HG02870 (cell line): ENCODE measurements at regions not wholly inside any gene's neighbourhood (a gene's known extent, or its start where the extent isn't known, plus 50 kb on each side); places are given as distances from the start of the nearest gene placed in this dataset.
A peak's percentile ranks its signal among the peaks of the same experiment; 100 is the strongest.

Source experiments
- ATAC-seq: cut with Tn5 transposase; IDR thresholded peaks from one replicate; pipeline ENCODE4 v1.9.1; 2021; ENCODE audit warnings: mild to moderate bottlenecking, moderate library complexity; ENCODE audit not compliant: unreplicated experiment

- ATAC-seq: no peak
These were observed 126.0 kb downstream of the RAP2A start for GRCh38 chr13:97559981-97560380.

DNA sequence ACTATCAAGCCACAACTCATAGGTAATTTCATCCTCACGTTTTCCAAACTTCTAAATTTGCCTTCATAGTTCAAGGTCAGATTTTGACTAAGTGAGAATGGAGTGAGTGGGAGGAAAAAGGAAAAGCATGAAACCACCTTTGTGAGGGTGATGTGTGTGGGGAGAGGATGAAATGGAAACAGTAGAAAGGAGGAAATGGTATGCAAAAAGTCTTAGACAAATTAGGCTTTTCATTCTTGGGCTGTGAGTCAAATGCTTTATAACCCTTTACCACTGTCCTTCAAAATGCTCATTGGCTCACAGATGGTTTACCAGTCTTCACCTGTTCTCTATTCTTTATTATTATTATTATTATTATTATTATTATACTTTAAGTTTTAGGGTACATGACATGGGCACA, 127.2 kb downstream of the RAP2A start:
- peak; percentile 65 for ATAC-seq

DNA sequence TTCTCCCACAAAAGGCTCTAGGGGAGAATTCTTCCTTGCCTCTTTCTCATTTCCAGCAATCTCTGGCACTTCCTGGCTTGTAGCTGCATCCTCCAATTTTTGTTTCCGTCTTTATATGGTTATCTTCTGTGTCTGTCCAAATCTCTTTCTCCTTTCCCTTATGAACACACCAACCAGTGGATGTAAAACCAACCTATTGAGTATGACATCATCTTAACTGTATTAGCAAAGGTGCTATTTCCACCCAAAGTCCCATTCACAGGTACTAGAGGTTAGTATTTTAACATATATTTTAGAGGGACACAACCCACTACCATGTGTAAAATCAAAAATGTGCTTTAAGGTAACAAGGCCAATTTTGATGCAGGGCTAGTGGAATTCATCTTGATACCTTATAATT, 129.0 kb downstream of the RAP2A start:
- ATAC-seq: no peak

DNA sequence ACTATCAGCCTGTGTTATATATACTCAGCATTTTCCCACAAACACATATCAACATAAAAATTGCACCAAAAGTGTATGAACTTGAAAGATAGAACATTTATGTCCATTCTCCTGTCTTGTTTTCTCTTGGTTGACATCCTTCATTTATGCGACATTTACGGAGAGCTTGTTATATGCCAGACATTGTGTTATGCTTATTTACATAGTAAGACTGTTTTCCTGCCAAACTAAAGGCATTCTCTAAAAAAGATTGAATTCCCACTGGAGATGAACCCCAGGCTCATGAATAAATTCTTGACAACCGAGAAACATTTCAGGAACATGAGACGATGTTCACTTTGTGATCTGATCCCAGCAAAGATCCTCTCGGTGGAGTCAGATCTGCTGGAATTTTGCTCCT, 131.0 kb downstream of the RAP2A start:
- ATAC-seq: no peak

GRCh38 chr13:97565906-97566305, 131.9 kb downstream of the RAP2A start:
- ATAC-seq: no peak

DNA sequence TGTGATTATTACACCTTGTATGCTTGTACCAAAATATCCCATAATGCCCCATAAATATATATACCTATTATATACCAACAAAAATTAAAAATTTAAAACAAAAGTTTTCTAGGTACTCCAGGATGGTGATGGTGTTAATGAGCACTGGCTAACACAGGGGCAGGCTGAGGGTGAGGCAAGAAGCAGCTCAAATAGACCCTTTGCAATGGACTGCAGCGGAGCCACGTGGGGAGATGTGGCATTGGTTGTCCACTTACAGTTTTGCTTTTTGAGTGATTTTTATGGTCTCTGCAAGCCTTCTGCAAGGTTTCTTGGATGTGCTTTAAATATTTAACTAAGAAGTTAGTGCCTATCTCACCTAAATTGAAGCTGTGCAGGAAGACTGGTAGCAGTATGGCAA, 132.9 kb downstream of the RAP2A start:
- no peak for ATAC-seq

GRCh38 chr13:97567510-97568243, 133.7 kb downstream of the RAP2A start:
- ATAC-seq: peak; percentile 99

- no peak for ATAC-seq
These were observed 134.9 kb downstream of the RAP2A start for GRCh38 chr13:97568850-97569249.

GRCh38 chr13:97569841-97570240, 135.9 kb downstream of the RAP2A start:
- ATAC-seq: no peak

DNA sequence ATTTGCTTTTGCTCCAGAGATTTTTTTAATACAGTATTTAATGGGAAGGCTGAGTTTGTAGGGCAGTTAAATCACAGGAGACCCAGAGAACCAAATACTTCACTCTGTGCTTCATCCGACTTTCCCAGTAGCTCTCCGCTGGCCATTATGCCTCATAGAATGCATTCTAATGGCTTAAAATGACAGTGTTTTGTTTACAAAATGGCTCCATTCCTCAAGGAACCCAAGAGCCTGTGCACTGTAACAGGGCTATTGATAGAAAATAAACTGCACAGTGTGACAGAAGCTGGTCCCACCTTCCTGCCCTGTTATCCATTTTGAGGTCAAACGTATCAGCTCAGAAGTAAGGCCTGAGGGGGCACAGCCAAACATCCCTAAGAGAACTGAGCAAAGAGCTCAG, 136.5 kb downstream of the RAP2A start:
- no peak for ATAC-seq

DNA sequence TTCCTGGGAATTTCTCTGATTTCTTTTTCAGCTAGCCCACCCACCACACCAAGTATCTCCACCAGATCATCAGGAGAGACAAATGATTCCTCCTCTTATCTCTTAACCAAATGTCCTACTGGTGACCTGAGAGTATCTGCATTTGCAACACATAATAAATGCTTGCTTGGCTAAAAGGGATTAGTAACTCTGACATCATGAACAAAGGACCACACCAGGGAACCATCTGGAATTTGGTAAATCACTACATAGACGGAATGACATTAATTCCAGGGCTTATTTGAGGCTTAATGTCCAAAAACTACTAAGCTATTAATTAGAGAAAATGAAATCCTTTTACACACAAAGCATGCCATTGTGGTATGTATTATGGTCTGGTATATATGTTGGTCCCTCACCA, 139.0 kb downstream of the RAP2A start:
- ATAC-seq: no peak

DNA sequence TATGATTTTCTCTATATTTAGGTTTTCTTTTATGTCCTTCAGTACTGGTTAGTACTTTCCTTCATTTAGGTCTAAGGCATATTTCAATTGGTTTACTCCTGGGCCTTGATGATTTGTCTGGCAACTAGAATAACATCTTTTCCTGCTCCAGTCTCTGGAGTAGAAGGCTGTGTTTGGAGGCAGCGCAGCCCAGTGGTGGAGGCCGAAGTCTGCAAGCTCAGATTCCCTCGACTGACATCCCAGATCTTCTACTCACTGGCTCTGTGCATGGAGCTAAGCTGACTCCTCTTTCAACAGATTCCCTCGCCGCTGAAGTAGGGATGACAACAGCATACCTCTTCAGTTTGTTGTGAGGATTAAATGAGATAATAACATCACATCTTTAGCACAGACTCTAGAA, 141.0 kb downstream of the RAP2A start:
- no peak for ATAC-seq

DNA sequence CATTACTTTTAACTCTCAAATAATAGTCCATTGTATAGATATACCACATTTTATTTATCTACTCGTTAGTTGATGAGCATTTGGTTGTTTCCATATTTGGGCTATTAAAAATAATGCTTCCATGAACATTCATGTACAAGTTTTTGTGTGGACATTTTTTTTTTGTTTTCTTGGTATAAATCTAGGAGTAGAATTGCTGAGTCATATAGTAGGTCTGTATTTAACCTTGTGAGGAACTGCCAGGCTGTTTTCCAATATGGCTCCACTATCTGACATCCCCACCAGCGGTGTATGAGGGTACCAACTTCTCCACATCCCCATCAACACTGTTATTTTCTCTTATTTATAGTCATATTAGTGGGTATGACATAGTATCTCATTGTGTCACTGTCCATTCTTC, 143.1 kb downstream of the RAP2A start:
- no peak for ATAC-seq

DNA sequence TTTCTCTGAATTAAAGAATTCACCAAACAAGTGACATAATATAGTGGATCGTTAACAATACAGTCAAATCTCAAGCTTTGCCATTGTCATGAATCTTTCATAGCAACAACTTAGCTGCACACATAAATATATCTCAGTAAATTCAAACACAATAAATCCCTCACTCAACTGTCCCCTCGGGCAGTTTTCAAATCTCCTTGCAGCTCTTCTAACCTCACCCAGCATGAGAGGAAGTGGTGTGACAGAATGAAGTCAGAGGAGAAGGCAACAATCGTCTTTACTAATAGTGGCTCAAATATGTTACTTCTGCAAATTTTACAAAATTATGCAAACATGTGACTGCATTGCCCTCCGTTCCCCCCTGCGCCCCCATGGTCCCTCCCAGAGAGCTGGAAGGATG, 148.2 kb downstream of the RAP2A start:
- no peak for ATAC-seq

DNA sequence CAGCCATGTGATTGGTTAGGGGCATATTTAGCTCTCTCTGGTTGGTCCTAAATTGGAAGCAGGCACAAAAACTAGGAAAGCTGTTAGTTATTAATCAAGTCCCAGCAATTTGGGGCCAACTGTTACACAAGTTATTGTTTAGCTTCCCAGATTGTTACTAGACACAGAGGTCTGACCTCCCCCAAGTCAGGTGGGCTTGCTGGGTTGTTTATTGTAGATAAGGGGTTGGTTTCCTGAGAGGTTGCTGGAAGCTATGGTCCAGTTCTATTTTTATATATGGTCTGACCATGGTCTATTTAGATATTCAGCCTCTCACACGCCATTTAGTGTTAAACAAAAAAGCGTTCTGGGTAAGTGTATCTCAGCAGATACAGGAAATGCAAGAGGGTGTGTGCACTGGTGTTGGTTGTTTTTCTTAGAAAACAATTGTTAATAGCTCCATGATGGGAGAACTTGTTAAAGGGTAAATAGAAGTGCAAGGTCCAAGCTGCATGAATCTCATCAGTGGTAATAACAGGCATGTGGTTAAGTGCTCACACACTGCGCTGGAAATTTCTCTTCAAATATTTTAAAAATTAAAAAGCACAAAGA, 150.0 kb downstream of the RAP2A start:
- ATAC-seq: no peak

GRCh38 chr13:97586941-97587340, 153.0 kb downstream of the RAP2A start:
- no peak for ATAC-seq

DNA sequence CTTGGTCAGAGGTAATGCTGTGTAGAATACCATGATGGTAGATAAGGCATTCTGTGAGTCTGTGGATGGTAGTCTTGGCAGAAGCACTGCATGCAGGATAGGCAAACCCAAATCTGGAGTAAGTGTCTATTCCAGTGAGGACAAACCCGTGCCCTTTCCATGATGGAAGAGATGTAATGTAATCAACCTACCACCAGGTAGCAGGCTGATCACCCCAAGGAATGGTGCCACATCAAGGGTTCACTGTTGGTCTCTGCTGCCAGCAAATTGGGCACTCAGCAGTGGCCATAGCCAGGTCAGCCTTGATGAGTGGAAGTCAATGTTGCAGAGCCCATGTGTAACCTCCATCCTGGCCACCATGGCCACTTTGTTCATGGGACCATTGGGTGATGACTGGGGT, 155.0 kb downstream of the RAP2A start:
- no peak for ATAC-seq

GRCh38 chr13:97600458-97601075, 166.6 kb downstream of the RAP2A start:
- ATAC-seq: no peak

DNA sequence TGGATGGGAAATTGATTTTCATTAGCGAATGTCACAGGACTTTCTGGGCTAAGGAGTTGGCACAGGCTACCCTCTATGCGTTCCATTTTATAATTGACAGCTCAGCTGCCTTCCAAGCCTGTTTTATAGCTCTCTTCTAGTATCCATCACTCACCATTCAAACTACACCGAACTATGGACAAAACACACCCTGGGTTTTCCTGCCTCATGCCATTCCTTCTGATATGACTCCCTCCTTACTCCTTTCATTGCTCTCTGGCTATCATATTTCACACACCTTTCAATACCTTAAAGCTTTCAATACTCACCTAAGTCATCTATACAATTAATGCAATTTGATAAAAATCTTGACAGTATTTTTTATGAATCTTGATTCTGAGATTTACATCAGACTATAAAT, 181.3 kb downstream of the RAP2A start:
- ATAC-seq: no peak

DNA sequence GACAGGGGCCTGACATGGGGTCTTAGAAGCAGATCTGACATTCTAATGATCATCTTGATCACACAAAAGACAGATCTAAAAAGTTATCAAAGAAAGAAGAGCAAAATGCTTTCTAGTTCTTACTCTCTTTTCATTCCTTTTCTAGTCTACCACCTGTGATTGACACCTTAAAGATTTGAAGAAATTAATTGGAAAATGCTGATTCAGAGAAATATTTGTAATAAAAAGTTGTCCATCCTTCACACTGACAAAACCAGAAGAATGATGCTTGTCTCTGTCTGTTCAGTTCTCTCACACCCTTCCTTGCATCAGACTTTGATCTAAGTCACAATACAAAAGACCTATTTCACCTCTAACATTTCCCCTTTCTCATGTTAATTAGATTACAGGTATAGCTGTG, 182.4 kb downstream of the RAP2A start:
- no peak for ATAC-seq

DNA sequence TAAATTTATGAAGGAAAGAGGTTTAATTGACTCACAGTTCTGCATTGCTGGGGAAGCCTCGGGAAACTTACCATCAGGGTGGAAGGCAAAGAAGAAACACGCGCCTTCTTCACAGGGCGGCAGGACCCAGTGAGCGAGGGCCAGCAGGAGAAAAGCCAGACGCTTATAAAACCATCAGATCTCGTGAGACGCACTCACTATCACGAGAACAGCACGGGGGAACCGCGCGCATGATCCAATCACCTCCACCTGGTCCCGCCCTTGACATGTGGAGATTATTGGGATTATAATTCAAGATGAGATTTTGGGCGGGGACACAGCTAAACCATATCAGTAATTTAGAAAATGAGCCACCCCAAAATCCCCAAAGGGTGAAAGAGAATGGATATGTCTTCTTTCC, 187.1 kb downstream of the RAP2A start:
- no peak for ATAC-seq

DNA sequence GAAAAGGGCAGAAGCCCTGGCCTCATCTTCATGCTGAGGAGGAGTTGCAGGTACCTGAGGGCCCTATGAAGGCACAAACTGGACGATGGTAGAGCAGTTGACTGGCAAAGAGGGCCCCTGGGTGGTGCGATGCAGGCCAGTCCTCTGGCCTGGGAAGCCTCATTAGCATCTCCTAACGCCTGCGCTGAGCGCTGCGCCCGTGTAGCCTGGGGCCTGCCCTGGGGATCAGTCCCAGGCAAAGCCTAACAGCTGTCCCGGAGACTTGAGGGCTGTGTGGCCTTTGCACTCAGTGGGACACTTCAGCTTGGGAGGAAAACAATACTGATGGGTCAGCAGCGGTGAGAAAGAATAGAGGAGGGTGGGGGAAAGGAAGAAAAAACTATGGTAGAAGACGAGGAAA, 187.7 kb downstream of the RAP2A start:
- no peak for ATAC-seq

DNA sequence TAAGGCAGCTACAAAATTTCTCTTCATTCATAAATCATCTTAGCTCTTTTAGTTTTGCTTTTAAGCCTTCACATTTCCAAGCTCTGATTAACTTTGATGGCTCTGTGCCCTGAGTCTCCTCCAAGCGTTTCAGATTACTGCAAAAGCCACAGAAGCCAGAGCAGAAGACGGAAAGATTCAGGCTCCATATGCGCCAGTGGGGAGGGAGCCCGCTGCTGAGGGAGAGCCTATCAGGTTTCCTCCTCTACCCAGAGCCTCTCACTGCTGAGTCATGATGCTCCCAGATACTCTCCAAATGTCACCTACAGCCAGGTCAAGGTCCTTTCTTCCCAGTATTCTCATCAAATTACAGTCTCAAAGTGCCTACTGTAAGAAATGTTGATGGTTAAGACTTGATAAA, 193.6 kb downstream of the RAP2A start:
- no peak for ATAC-seq
